CD4-positive, alpha-beta T cell (primary cell): ENCODE measurements at regions not wholly inside any gene's neighbourhood (a gene's known extent, or its start where the extent isn't known, plus 50 kb on each side); places are given as distances from the start of the nearest gene placed in this dataset.

Source experiments
- ATAC-seq: fragments of 200-7000 bp; cut with Tn5 transposase; one replicate; pipeline ENCODE4 v1.10.0; 2022; ENCODE audit warnings: mild to moderate bottlenecking; ENCODE audit not compliant: poor library complexity
- CTCF ChIA-PET: fragments of 350-600 bp; sonication (Branson Sonifier 250); formaldehyde crosslinking; loops from one replicate; lab custom pipeline; 2021; ENCODE audit warnings: antibody characterized with exemption, inconsistent platforms; lab: Charles Lee
- POLR2A ChIA-PET: fragments of 350-600 bp; sonication (Branson Sonifier 250); formaldehyde crosslinking; loops from one replicate; lab custom pipeline; 2021; ENCODE audit warnings: antibody characterized with exemption, inconsistent platforms; lab: Charles Lee
- DNase-seq, 14 experiments: peaks; one replicate each; pipeline ENCODE4 v3.0.0-alpha.2; 2013 to 2020; ENCODE audit warnings: mixed read lengths in 2 of 14
- H3K27ac ChIP-seq, 2 donors: one replicate each; pipeline versions ENCODE4 v1.5.1 to v1.7.0; 2013; ENCODE audit warnings: low read length in 2 of 2, low read depth in 1 of 2, mild to moderate bottlenecking in 1 of 2
- H3K27me3 ChIP-seq, 2 experiments: 1 replicate in 1 of 2; 2 replicates in 1 of 2; pipeline versions ENCODE4 v1.6.1 to v1.7.0; 2013; ENCODE audit warnings: low read length in 2 of 2, control low read depth in 1 of 2, mild to moderate bottlenecking in 1 of 2, moderate library complexity in 1 of 2; ENCODE audit not compliant: insufficient read depth in 2 of 2, control insufficient read depth in 1 of 2
- H3K36me3 ChIP-seq: one replicate; pipeline ENCODE4 v1.6.1; 2013; ENCODE audit warnings: low read length, control low read depth; ENCODE audit not compliant: insufficient read depth
- H3K4me1 ChIP-seq: one replicate; pipeline ENCODE4 v1.6.1; 2013; ENCODE audit warnings: low read length, control low read depth; ENCODE audit not compliant: insufficient read depth
- H3K4me3 ChIP-seq: one replicate; pipeline ENCODE4 v1.5.1; 2013; ENCODE audit warnings: mild to moderate bottlenecking, low read length, moderate library complexity
- H3K9me3 ChIP-seq, 2 experiments: 1 replicate in 1 of 2; 2 replicates in 1 of 2; pipeline versions ENCODE4 v1.6.1 to v1.7.0; 2013; ENCODE audit warnings: low read length in 2 of 2, mild to moderate bottlenecking in 2 of 2, control low read depth in 1 of 2, moderate library complexity in 1 of 2; ENCODE audit not compliant: control insufficient read depth in 1 of 2, insufficient read depth in 1 of 2
- H3K27ac Mint-ChIP-seq: one replicate; pipeline ENCODE4 v1.8.0; 2020; ENCODE audit warnings: mixed read lengths
- H3K27me3 Mint-ChIP-seq: one replicate; pipeline ENCODE4 v1.8.0; 2021; ENCODE audit warnings: mixed read lengths
- H3K36me3 Mint-ChIP-seq: one replicate; pipeline ENCODE4 v1.8.0; 2021; ENCODE audit warnings: low read depth, mixed read lengths
- H3K4me1 Mint-ChIP-seq: one replicate; pipeline ENCODE4 v1.8.0; 2021; ENCODE audit warnings: low read depth, mixed read lengths
- H3K4me3 Mint-ChIP-seq: one replicate; pipeline ENCODE4 v1.8.0; 2020; ENCODE audit warnings: mild to moderate bottlenecking, mixed read lengths
- H3K9me3 Mint-ChIP-seq: one replicate; pipeline ENCODE4 v1.8.0; 2020; ENCODE audit warnings: mixed read lengths
- intact Hi-C, 2 experiments: fragments of 100-400 bp; cut with DNase I in 1 of 2; cut with micrococcal nuclease in 1 of 2; formaldehyde crosslinking; loops; one replicate each; pipeline versions ENCODE4 v1.15.1 to v1.9.0; 2023 to 2025; cut with DNase I, micrococcal nuclease
- TF ChIP-seq, protein P1 (sequence below): fragments of 200-600 bp; IDR thresholded peaks from one replicate; pipeline ENCODE4 v1.8.0; 2022; ENCODE audit warnings: antibody characterized with exemption, mild to moderate bottlenecking

DNA sequence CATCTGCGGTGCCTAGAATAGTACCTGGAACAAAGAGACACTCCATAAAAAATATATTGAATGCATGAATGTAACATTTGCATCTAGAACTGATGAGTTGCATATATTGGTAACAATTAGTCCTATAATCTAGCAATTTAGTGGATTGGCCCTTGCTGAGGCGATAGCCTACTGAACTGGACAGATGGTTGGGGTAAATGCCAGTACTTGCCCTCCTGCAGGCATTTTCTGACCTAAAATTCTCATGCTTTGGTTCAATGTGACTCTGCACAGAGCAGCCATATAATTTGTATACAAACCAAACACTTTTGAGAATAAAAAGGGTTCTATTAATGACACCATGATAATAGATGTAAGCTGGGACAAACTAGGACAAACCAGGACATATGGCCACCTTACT, 313.6 kb downstream of the OLFM3 start:
- no peak for ATAC-seq
- Mint-ChIP-seq H3K4me3 (no peak overlapping the region), H3K4me1 (no peaks in the 10 kb centered on the region), H3K9me3 (no peaks in the 10 kb centered on the region), H3K36me3 (no peaks in the 10 kb centered on the region), H3K27ac (no peak overlapping the region), H3K27me3 (no peaks in the 10 kb centered on the region)
- H3K4me3 ChIP-seq: no peak overlapping the region
- DNase-seq: no peak
- ChIA-PET CTCF (no interaction called here), POLR2A (no interaction called here)
- H3K27ac ChIP-seq: no peak overlapping the region
- no peaks in the 10 kb centered on the region for H3K36me3 ChIP-seq
- H3K4me1 ChIP-seq: no peaks in the 10 kb centered on the region
- TF ChIP-seq, protein P1, sequence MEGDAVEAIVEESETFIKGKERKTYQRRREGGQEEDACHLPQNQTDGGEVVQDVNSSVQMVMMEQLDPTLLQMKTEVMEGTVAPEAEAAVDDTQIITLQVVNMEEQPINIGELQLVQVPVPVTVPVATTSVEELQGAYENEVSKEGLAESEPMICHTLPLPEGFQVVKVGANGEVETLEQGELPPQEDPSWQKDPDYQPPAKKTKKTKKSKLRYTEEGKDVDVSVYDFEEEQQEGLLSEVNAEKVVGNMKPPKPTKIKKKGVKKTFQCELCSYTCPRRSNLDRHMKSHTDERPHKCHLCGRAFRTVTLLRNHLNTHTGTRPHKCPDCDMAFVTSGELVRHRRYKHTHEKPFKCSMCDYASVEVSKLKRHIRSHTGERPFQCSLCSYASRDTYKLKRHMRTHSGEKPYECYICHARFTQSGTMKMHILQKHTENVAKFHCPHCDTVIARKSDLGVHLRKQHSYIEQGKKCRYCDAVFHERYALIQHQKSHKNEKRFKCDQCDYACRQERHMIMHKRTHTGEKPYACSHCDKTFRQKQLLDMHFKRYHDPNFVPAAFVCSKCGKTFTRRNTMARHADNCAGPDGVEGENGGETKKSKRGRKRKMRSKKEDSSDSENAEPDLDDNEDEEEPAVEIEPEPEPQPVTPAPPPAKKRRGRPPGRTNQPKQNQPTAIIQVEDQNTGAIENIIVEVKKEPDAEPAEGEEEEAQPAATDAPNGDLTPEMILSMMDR: no peak
- no peaks in the 10 kb centered on the region for H3K9me3 ChIP-seq
- no peaks in the 10 kb centered on the region for H3K27me3 ChIP-seq
- intact Hi-C loops: no loop called here

DNA sequence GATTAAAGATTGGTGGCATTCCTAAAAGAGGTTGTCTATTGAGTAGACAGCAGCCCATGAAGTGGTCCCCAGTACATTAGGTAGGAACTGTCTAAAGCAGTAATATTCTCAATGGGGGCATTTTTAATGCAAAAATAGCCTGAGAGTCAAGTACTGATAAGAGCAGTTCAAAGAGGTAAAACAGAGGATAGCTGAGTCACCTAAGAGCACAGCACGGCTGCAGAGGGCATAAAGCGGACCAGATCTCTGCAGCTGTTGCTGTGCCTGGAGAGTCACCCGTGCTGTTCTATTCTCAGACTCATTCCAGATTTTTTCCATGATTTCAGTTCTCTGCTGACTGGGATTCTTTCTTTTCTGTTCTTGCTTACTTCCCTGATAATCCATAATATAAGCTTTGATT, 313.2 kb downstream of the OLFM3 start:
- ChIA-PET POLR2A (no interaction called here), CTCF (interaction anchor here (0.6 kb wide), 1 partner anchor 112 kb away, joined by 3 read pairs; no protein-coding TSS in a partner anchor)
- intact Hi-C loops: no loop called here

DNA sequence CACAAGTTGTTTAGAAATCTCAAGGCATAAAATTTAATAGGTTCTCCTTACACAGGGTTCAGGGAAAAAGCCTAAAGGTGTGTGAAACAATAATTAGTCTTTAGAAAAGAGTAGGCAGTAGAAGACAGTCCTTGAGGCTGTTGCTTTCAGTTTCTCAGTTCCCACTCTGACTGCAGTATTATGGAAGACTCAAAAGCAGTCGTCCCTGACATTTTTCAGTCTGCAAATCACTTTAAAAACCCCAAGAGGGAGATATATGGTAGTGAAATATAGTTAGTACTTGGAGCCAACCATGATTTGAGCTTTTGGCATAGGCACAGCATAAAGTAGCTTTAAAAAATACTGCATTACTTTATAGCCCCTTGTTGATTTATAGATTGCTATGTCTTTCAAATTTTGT, 299.7 kb downstream of the OLFM3 start:
- DNase-seq (no peak), ATAC-seq (no peak)
- Mint-ChIP-seq H3K9me3 (no peaks in the 10 kb centered on the region), H3K4me1 (no peaks in the 10 kb centered on the region), H3K27ac (no peak overlapping the region), H3K4me3 (no peak overlapping the region), H3K27me3 (no peaks in the 10 kb centered on the region), H3K36me3 (no peaks in the 10 kb centered on the region)
- CTCF ChIA-PET: no interaction called here
- no peaks in the 10 kb centered on the region for H3K4me1 ChIP-seq
- H3K36me3 ChIP-seq: no peaks in the 10 kb centered on the region
- TF ChIP-seq, protein P1: no peak
- H3K27ac ChIP-seq: no peak overlapping the region
- POLR2A ChIA-PET: no interaction called here
- H3K9me3 ChIP-seq: no peaks in the 10 kb centered on the region
- intact Hi-C loops: no loop called here
- no peak overlapping the region for H3K4me3 ChIP-seq
- no peaks in the 10 kb centered on the region for H3K27me3 ChIP-seq

More for the DNA sequence above, 313.2 kb downstream of the OLFM3 start:
- no peak overlapping the region for H3K4me3 ChIP-seq
- H3K4me1 ChIP-seq: no peaks in the 10 kb centered on the region
- H3K36me3 ChIP-seq: no peaks in the 10 kb centered on the region
- no peaks in the 10 kb centered on the region for H3K9me3 ChIP-seq
- Mint-ChIP-seq H3K36me3 (no peaks in the 10 kb centered on the region), H3K9me3 (no peaks in the 10 kb centered on the region), H3K4me1 (no peaks in the 10 kb centered on the region), H3K4me3 (no peak overlapping the region), H3K27me3 (no peaks in the 10 kb centered on the region), H3K27ac (no peak overlapping the region)
- H3K27ac ChIP-seq: no peak overlapping the region
- ATAC-seq (no peak), DNase-seq (no peak)
- H3K27me3 ChIP-seq: no peaks in the 10 kb centered on the region
- TF ChIP-seq, protein P1: no peak
